Natural killer cell (primary cell): ENCODE measurements at regions not wholly inside any gene's neighbourhood (a gene's known extent, or its start where the extent isn't known, plus 50 kb on each side); places are given as distances from the start of the nearest gene placed in this dataset.

Experiments used
- ATAC-seq, 3 donors: fragments of 150-1000 bp in 2 of 3; fragments of 200-7000 bp in 1 of 3; cut with Tn5 transposase; 1 replicate in 1 of 3; 2 replicates in 2 of 3; pipeline ENCODE4 v1.10.0; 2021; ENCODE audit warnings: mild to moderate bottlenecking in 2 of 3, moderate library complexity in 2 of 3
- DNase-seq, 2 donors: peaks; one replicate each; pipeline versions ENCODE4 v3.0.0 to v3.0.0-alpha.2; 2013 to 2021; ENCODE audit warnings: mixed read lengths in 1 of 2
- H3K27ac ChIP-seq: one replicate; pipeline ENCODE4 v1.5.1; 2013; ENCODE audit warnings: mild to moderate bottlenecking, low read length
- H3K27me3 ChIP-seq: one replicate; pipeline ENCODE4 v1.6.1; 2013; ENCODE audit warnings: low read length; ENCODE audit not compliant: control insufficient read depth, insufficient read depth
- H3K36me3 ChIP-seq: one replicate; pipeline ENCODE4 v1.6.1; 2013; ENCODE audit warnings: low read length; ENCODE audit not compliant: control insufficient read depth, insufficient read depth
- H3K4me1 ChIP-seq: one replicate; pipeline ENCODE4 v1.6.1; 2013; ENCODE audit warnings: low read length; ENCODE audit not compliant: control insufficient read depth, insufficient read depth
- H3K4me3 ChIP-seq: one replicate; pipeline ENCODE4 v1.5.1; 2013; ENCODE audit warnings: low read length
- H3K9me3 ChIP-seq: one replicate; pipeline ENCODE4 v1.6.1; 2013; ENCODE audit warnings: low read length; ENCODE audit not compliant: control insufficient read depth, insufficient read depth
- H3K27ac Mint-ChIP-seq, 2 donors: one replicate each; pipeline ENCODE4 v1.8.0; 2022; ENCODE audit warnings: mild to moderate bottlenecking in 2 of 2, mixed read lengths in 2 of 2, moderate library complexity in 1 of 2
- H3K27me3 Mint-ChIP-seq, 2 donors: one replicate each; pipeline ENCODE4 v1.8.0; 2022; ENCODE audit warnings: low read depth in 2 of 2, mixed read lengths in 2 of 2
- H3K36me3 Mint-ChIP-seq: one replicate; pipeline ENCODE4 v1.8.0; 2022; ENCODE audit warnings: mixed read lengths
- H3K4me1 Mint-ChIP-seq, 2 donors: one replicate each; pipeline ENCODE4 v1.8.0; 2022; ENCODE audit warnings: mixed read lengths in 2 of 2
- H3K4me3 Mint-ChIP-seq: one replicate; pipeline ENCODE4 v1.8.0; 2022; ENCODE audit warnings: mild to moderate bottlenecking, moderate library complexity, mixed read lengths
- H3K9me3 Mint-ChIP-seq, 2 donors: one replicate each; pipeline ENCODE4 v1.8.0; 2022; ENCODE audit warnings: mixed read lengths in 2 of 2
- WGBS: methylation state at CpG from one replicate; pipeline ENCODE4 v1.1.7; 2013; ENCODE audit warnings: missing lambda C conversion rate; ENCODE audit not compliant: insufficient coverage; 5-methylcytosine and 5-hydroxymethylcytosine counted together
- intact Hi-C: fragments of 100-400 bp; cut with micrococcal nuclease; formaldehyde crosslinking; loops from one replicate; pipeline ENCODE4 v1.14.2; 2022
- TF ChIP-seq, protein P1 (sequence below): fragments of 200-600 bp; IDR thresholded peaks from one replicate; pipeline ENCODE4 v1.8.0; 2022; ENCODE audit warnings: antibody characterized with exemption

- no peaks in the 10 kb centered on the region for H3K27me3 Mint-ChIP-seq
- no peaks in the 10 kb centered on the region for H3K36me3 Mint-ChIP-seq
- ATAC-seq, result no peak
- no peak for DNase-seq
- Histone ChIP-seq H3K27me3 (no peaks in the 10 kb centered on the region), H3K9me3 (no peaks in the 10 kb centered on the region), H3K27ac (no peak overlapping the region), H3K4me1 (no peaks in the 10 kb centered on the region), H3K4me3 (no peak overlapping the region), H3K36me3 (no peaks in the 10 kb centered on the region)
- H3K9me3 Mint-ChIP-seq, result no peaks in the 10 kb centered on the region
- WGBS, result 95% methylated on average over 12 of the region's 12 CpGs
- intact Hi-C loops, result no loop called here
- no peaks in the 10 kb centered on the region for H3K4me1 Mint-ChIP-seq
- H3K27ac Mint-ChIP-seq, result no peak overlapping the region
- TF ChIP-seq, protein P1, sequence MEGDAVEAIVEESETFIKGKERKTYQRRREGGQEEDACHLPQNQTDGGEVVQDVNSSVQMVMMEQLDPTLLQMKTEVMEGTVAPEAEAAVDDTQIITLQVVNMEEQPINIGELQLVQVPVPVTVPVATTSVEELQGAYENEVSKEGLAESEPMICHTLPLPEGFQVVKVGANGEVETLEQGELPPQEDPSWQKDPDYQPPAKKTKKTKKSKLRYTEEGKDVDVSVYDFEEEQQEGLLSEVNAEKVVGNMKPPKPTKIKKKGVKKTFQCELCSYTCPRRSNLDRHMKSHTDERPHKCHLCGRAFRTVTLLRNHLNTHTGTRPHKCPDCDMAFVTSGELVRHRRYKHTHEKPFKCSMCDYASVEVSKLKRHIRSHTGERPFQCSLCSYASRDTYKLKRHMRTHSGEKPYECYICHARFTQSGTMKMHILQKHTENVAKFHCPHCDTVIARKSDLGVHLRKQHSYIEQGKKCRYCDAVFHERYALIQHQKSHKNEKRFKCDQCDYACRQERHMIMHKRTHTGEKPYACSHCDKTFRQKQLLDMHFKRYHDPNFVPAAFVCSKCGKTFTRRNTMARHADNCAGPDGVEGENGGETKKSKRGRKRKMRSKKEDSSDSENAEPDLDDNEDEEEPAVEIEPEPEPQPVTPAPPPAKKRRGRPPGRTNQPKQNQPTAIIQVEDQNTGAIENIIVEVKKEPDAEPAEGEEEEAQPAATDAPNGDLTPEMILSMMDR, result no peak
- no peak overlapping the region for H3K4me3 Mint-ChIP-seq
Observed at GRCh38 chr4:125676583-125676982, 361.8 kb downstream of the FAT4 start.

GRCh38 chr4:125677665-125678307 lies 363.0 kb downstream of the FAT4 start:
- H3K4me1 Mint-ChIP-seq, result no peaks in the 10 kb centered on the region
- H3K4me3 Mint-ChIP-seq, result no peak overlapping the region
- H3K27ac ChIP-seq, result no peak overlapping the region
- no peaks in the 10 kb centered on the region for H3K9me3 Mint-ChIP-seq
- H3K27ac Mint-ChIP-seq, result no peak overlapping the region
- H3K36me3 Mint-ChIP-seq, result no peaks in the 10 kb centered on the region
- no CpG with 5 or more reads among the region's 2 CpGs for WGBS
- no peaks in the 10 kb centered on the region for H3K4me1 ChIP-seq
- intact Hi-C loops, result no loop called here
- TF ChIP-seq, protein P1, result no peak
- no peaks in the 10 kb centered on the region for H3K36me3 ChIP-seq
- H3K27me3 Mint-ChIP-seq, result no peaks in the 10 kb centered on the region
- no peaks in the 10 kb centered on the region for H3K9me3 ChIP-seq
- DNase-seq, result no peak
- no peak overlapping the region for H3K4me3 ChIP-seq
- H3K27me3 ChIP-seq, result no peaks in the 10 kb centered on the region
- no peak for ATAC-seq

DNA sequence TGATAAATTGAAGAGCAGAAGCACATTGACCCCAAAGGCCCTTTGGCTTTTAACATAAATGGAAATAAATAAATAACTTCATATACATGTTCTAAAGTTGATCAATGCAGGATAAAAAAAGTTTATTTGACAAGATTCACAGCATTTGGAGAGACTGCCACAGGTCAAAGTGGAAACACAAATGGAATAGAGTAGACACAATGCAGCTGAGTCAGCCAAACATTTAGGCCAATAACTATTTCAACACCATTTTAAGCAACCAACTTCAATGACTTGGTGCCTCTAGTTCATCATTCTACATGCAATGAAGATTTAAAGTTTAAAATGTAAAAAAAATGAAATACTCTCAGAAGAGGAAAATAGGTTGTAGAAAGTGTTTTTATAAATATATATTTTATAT lies 365.2 kb downstream of the FAT4 start:
- Mint-ChIP-seq H3K36me3 (no peaks in the 10 kb centered on the region), H3K27ac (no peak overlapping the region), H3K4me1 (no peaks in the 10 kb centered on the region), H3K27me3 (no peaks in the 10 kb centered on the region), H3K4me3 (no peak overlapping the region), H3K9me3 (no peaks in the 10 kb centered on the region)
- Histone ChIP-seq H3K9me3 (no peaks in the 10 kb centered on the region), H3K27ac (no peak overlapping the region), H3K4me3 (no peak overlapping the region), H3K4me1 (no peaks in the 10 kb centered on the region), H3K36me3 (no peaks in the 10 kb centered on the region), H3K27me3 (no peaks in the 10 kb centered on the region)
- DNase-seq (no peak), ATAC-seq (no peak)
- intact Hi-C loops, result no loop called here
- TF ChIP-seq, protein P1, result no peak

DNA sequence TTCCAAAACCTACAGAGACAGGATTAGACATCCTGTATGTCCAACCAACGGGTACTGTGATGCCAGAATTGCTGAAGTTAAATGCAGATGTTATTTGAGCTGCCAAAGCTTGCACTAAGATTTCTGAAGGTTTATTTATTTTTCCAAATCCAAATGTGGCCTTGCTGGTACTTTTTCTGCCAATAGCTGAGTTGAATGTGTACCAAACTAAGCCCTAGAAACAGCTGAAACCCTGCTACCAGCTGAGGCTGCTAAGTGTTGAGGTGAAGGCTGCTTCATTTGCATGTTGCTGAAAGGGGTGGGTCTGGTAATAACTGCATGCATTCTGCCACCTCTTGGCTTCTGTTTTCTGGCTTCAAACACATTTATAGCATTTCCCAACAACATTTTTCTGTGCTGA lies 366.5 kb downstream of the FAT4 start:
- intact Hi-C loops, result no loop called here
- TF ChIP-seq, protein P1, result no peak

More for the DNA sequence above, 366.5 kb downstream of the FAT4 start:
- Histone ChIP-seq H3K4me1 (no peaks in the 10 kb centered on the region), H3K4me3 (no peak overlapping the region), H3K27me3 (no peaks in the 10 kb centered on the region), H3K36me3 (no peaks in the 10 kb centered on the region), H3K9me3 (no peaks in the 10 kb centered on the region), H3K27ac (no peak overlapping the region)
- H3K4me3 Mint-ChIP-seq, result no peak overlapping the region
- no peak overlapping the region for H3K27ac Mint-ChIP-seq
- no peak for ATAC-seq
- H3K9me3 Mint-ChIP-seq, result no peaks in the 10 kb centered on the region
- no peak for DNase-seq
- no peaks in the 10 kb centered on the region for H3K4me1 Mint-ChIP-seq
- WGBS, result 67% methylated on average over 1 of the region's 1 CpG
- no peaks in the 10 kb centered on the region for H3K36me3 Mint-ChIP-seq
- H3K27me3 Mint-ChIP-seq, result no peaks in the 10 kb centered on the region
